ENCODE measurements at regions not wholly inside any gene's neighbourhood (a gene's known extent, or its start where the extent isn't known, plus 50 kb on each side); places are given as distances from the start of the nearest gene placed in this dataset.

DNA sequence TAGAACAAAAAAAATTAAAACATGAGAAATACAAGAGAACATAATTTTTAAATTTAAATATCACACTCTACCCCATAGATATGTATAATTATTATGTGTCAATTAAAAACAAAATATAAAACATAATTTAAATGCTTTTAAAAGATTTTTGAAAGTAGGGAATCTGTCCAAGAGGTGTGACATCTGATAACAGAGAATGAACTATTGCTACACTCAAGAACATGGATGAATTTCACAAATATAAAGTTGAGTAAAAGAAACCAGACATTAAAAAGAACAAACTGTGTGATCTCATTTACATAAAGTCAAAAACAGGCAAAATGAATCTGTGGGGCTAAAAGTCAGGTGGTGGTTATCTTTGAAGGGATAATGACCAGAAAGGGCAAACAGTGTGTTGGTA is 106.5 kb upstream of the COL21A1 start:
- no peak overlapping the region for H3K4me3 ChIP-seq
- no peak for DNase-seq
- peaks cover 13% of the 10 kb centered on the region for H3K9me3 ChIP-seq (replicated peaks)
- intact Hi-C loops (cut with micrococcal nuclease): loop anchor here (10.0 kb wide), 1 partner anchor 501 kb away; no protein-coding TSS in a partner anchor
- no peak overlapping the region for H3K27ac ChIP-seq (replicated peaks)
- peaks cover 6% of the 10 kb centered on the region for H3K4me1 ChIP-seq
- no peaks in the 10 kb centered on the region for H3K36me3 ChIP-seq
- TF ChIP-seq, protein P1, sequence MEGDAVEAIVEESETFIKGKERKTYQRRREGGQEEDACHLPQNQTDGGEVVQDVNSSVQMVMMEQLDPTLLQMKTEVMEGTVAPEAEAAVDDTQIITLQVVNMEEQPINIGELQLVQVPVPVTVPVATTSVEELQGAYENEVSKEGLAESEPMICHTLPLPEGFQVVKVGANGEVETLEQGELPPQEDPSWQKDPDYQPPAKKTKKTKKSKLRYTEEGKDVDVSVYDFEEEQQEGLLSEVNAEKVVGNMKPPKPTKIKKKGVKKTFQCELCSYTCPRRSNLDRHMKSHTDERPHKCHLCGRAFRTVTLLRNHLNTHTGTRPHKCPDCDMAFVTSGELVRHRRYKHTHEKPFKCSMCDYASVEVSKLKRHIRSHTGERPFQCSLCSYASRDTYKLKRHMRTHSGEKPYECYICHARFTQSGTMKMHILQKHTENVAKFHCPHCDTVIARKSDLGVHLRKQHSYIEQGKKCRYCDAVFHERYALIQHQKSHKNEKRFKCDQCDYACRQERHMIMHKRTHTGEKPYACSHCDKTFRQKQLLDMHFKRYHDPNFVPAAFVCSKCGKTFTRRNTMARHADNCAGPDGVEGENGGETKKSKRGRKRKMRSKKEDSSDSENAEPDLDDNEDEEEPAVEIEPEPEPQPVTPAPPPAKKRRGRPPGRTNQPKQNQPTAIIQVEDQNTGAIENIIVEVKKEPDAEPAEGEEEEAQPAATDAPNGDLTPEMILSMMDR (IDR thresholded peaks at IDR 0.05; ENCODE audit: borderline replicate concordance): no peak
- no peaks in the 10 kb centered on the region for H3K27me3 ChIP-seq (ENCODE audit: low read depth)

DNA sequence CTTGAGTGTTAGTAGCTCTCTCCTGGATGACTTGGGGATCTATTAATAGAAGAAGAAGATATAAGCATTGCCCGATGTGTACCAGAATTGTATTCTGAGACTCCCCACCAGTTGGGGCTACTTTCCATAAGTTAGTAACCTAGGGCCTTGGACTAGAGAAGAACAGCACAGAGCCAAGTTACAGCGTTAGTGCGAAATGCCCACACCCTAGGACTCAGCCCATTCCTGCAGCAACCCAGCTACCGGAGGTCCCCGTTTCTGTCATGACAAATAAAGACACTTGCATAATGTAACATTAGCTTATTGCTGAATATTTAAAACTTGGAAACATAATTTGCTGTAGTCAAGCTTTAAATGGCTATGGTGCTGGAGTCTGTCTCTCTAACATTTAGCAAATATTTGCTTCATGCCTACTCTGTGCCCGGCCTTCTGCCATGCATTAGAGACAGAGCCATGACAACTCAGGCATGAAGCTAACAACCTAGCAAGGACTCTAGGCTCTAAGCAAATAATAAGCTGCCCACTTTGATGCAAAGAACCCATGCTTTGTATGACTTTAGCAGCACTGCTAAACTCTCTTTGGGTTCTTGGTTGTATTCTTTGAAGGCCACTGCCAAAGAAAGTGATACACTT is 103.4 kb upstream of the COL21A1 start:
- no peaks in the 10 kb centered on the region for H3K36me3 ChIP-seq
- intact Hi-C loops (cut with micrococcal nuclease): loop anchor here (10.0 kb wide), 1 partner anchor 504 kb away; no protein-coding TSS in a partner anchor
- no peak for DNase-seq
- peaks cover 13% of the 10 kb centered on the region for H3K9me3 ChIP-seq (replicated peaks)
- no peaks in the 10 kb centered on the region for H3K27me3 ChIP-seq (ENCODE audit: low read depth)
- TF ChIP-seq, protein P1 (IDR thresholded peaks at IDR 0.05; ENCODE audit: borderline replicate concordance): no peak
- no peak overlapping the region for H3K4me3 ChIP-seq
- H3K27ac ChIP-seq (replicated peaks): no peak overlapping the region
- H3K4me1 ChIP-seq: no peaks in the 10 kb centered on the region

DNA sequence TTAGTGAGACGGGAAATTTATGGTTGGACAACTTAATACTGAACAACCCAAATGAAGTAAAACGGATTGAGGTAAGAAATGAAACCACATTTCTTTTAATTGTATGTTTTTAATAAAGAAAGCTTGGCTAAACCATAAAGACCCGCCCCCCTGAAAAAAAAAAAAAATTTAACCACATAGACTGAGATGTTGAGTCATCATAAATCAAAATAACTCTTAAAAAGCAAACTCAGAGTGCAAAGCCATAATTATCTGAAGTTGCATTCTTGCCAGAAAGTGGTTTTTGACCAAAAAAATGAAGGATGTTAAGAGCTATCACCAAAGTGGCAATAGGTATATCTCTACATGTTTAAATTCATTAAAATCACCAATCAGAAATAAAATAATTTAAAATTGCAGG is 101.8 kb upstream of the COL21A1 start:
- no peak for DNase-seq
- TF ChIP-seq, protein P1 (IDR thresholded peaks at IDR 0.05; ENCODE audit: borderline replicate concordance): no peak
- Histone ChIP-seq H3K4me3 (no peak overlapping the region), H3K9me3 (replicated peaks) (peaks cover 11% of the 10 kb centered on the region), H3K27ac (replicated peaks) (no peak overlapping the region), H3K36me3 (no peaks in the 10 kb centered on the region), H3K27me3 (ENCODE audit: low read depth) (no peaks in the 10 kb centered on the region), H3K4me1 (no peaks in the 10 kb centered on the region)
- intact Hi-C loops (cut with micrococcal nuclease): no loop called here

DNA sequence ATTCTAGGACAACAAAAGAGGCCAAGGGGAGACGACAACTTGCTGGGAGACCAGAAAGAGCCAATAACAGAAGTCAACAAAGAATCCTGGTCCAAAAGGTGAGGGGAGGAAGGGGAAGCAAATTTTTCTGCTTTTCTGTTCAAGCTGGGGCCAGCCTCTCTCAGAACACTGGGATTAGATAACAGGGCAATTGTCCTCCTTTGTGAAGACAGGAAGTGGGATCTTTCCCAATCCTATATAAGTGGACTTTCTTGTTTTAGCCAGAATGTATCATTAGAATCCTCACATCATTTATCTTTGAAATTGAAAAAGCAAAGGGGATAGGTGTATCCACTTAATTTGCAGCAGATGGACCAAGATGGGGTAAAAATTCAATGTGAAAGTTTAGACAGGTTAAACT is 101.2 kb upstream of the COL21A1 start:
- intact Hi-C loops (cut with micrococcal nuclease): no loop called here
- H3K36me3 ChIP-seq: no peaks in the 10 kb centered on the region
- TF ChIP-seq, protein P1 (IDR thresholded peaks at IDR 0.05; ENCODE audit: borderline replicate concordance): no peak
- peaks cover 5% of the 10 kb centered on the region for H3K9me3 ChIP-seq (replicated peaks)
- no peaks in the 10 kb centered on the region for H3K27me3 ChIP-seq (ENCODE audit: low read depth)
- H3K4me3 ChIP-seq: no peak overlapping the region
- no peaks in the 10 kb centered on the region for H3K4me1 ChIP-seq
- no peak for DNase-seq
- H3K27ac ChIP-seq (replicated peaks): no peak overlapping the region

DNA sequence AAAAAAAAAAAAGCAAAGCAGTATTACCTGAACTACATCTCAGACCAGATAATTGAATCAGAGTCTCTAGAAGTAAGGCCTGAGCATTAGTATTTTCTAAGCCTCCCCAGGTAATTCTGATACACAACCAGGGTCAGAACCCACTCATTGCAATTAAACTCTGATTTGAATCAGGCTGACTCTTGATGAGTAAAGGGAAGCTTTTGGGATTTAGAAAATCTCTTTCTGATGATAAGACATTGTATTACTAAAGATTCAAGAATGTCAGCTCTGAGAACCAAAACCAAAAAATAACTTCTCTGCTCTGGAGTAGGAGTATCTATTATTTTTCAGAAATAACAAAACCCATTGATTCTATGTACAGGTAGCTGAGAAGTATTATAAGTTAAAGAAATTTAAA is 100.1 kb upstream of the COL21A1 start:
- Histone ChIP-seq H3K9me3 (replicated peaks) (no peaks in the 10 kb centered on the region), H3K4me1 (no peaks in the 10 kb centered on the region), H3K27me3 (ENCODE audit: low read depth) (no peaks in the 10 kb centered on the region), H3K27ac (replicated peaks) (no peak overlapping the region), H3K36me3 (no peaks in the 10 kb centered on the region), H3K4me3 (no peak overlapping the region)
- TF ChIP-seq, protein P1 (IDR thresholded peaks at IDR 0.05; ENCODE audit: borderline replicate concordance): no peak
- intact Hi-C loops (cut with micrococcal nuclease): no loop called here
- DNase-seq: no peak
